GM18508 (cell line): ENCODE measurements at regions not wholly inside any gene's neighbourhood (a gene's known extent, or its start where the extent isn't known, plus 50 kb on each side); places are given as distances from the start of the nearest gene placed in this dataset.
A peak's percentile ranks its signal among the peaks of the same experiment; 100 is the strongest.
"Not testable (repeated sequence)": the region's sequence is repeated elsewhere in the genome, so short reads cannot be mapped to it uniquely, and the experiment has no call there.

Experiments
- ATAC-seq: cut with Tn5 transposase; IDR thresholded peaks from one replicate; pipeline ENCODE4 v1.9.1; 2021; ENCODE audit warnings: moderate number of reproducible peaks; ENCODE audit not compliant: insufficient read depth, unreplicated experiment

- no peak for ATAC-seq
Measured at GRCh38 chr3:27661797-27662196, 60.3 kb downstream of the EOMES start.

GRCh38 chr3:27659279-27660021 lies 62.7 kb downstream of the EOMES start:
- ATAC-seq = no peak

GRCh38 chr3:27658741-27659140 lies 63.4 kb downstream of the EOMES start:
- ATAC-seq = no peak

GRCh38 chr3:27657871-27658270 lies 64.3 kb downstream of the EOMES start:
- no peak for ATAC-seq

GRCh38 chr3:27657404-27657803 lies 64.7 kb downstream of the EOMES start:
- no peak for ATAC-seq

- no peak for ATAC-seq
Measured at GRCh38 chr3:27656790-27657189, 65.3 kb downstream of the EOMES start.

- ATAC-seq = no peak
Measured at GRCh38 chr3:27655547-27655946, 66.6 kb downstream of the EOMES start.

- no peak for ATAC-seq
Measured at GRCh38 chr3:27653803-27654558, 68.1 kb downstream of the EOMES start.

- no peak for ATAC-seq
Measured at GRCh38 chr3:27649277-27649676, 72.8 kb downstream of the EOMES start.

- no peak for ATAC-seq
Measured at GRCh38 chr3:27646896-27647295, 75.2 kb downstream of the EOMES start.

- ATAC-seq = no peak
Measured at GRCh38 chr3:27644941-27645340, 77.2 kb downstream of the EOMES start.

- ATAC-seq = no peak
Measured at GRCh38 chr3:27643355-27643754, 78.8 kb downstream of the EOMES start.

GRCh38 chr3:27642796-27643195 lies 79.3 kb downstream of the EOMES start:
- no peak for ATAC-seq

- ATAC-seq = no peak
Measured at GRCh38 chr3:27641888-27642601, 80.1 kb downstream of the EOMES start.

GRCh38 chr3:27641271-27641800 lies 80.8 kb downstream of the EOMES start:
- ATAC-seq = no peak

- ATAC-seq = no peak
Measured at GRCh38 chr3:27639271-27639670, 82.9 kb downstream of the EOMES start.

GRCh38 chr3:27638594-27638993 lies 83.5 kb downstream of the EOMES start:
- ATAC-seq = no peak

GRCh38 chr3:27637346-27637995 lies 84.7 kb downstream of the EOMES start:
- ATAC-seq = no peak

GRCh38 chr3:27635006-27635405 lies 87.1 kb downstream of the EOMES start:
- ATAC-seq = not testable (repeated sequence)

- ATAC-seq = peak; percentile 8
Measured at GRCh38 chr3:27633224-27633545, 88.9 kb downstream of the EOMES start.
